WTC11 (cell line): ENCODE measurements at regions not wholly inside any gene's neighbourhood (a gene's known extent, or its start where the extent isn't known, plus 50 kb on each side); places are given as distances from the start of the nearest gene placed in this dataset.

Experiments used
- TF ChIP-seq, protein P1 (sequence below): fragments of 200-600 bp; IDR thresholded peaks from 2 replicates; pipeline ENCODE4 v1.8.0; 2022; ENCODE audit warnings: antibody characterized with exemption
- TF ChIP-seq, protein P2 (sequence below): sonication (generic); formaldehyde crosslinking; IDR thresholded peaks from 2 replicates; pipeline ENCODE4 v1.8.1; 2023; ENCODE audit warnings: mild to moderate bottlenecking, missing genetic modification reagents, moderate library complexity

DNA sequence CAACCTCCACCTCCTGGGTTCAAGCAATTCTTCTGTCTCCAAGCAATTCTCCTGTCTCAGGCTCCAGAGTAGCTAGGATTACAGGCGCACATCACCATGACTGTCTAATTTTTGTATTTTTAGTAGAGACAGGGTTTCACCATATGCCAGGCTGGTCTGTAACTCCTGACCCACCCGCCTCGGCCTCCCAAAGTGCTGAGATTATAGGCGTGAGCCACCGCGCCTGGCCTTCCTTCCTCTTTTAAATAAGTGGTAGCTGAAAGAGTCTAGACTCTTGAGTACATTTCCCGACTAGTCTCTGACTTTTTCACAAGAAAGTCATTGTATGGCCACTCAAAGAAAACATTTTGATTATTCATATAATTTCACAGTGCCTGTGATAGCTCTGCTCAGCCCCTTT lies 636.2 kb upstream of the ANKRD30A start:
- TF ChIP-seq, protein P1, sequence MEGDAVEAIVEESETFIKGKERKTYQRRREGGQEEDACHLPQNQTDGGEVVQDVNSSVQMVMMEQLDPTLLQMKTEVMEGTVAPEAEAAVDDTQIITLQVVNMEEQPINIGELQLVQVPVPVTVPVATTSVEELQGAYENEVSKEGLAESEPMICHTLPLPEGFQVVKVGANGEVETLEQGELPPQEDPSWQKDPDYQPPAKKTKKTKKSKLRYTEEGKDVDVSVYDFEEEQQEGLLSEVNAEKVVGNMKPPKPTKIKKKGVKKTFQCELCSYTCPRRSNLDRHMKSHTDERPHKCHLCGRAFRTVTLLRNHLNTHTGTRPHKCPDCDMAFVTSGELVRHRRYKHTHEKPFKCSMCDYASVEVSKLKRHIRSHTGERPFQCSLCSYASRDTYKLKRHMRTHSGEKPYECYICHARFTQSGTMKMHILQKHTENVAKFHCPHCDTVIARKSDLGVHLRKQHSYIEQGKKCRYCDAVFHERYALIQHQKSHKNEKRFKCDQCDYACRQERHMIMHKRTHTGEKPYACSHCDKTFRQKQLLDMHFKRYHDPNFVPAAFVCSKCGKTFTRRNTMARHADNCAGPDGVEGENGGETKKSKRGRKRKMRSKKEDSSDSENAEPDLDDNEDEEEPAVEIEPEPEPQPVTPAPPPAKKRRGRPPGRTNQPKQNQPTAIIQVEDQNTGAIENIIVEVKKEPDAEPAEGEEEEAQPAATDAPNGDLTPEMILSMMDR = no peak
- TF ChIP-seq, protein P2, sequence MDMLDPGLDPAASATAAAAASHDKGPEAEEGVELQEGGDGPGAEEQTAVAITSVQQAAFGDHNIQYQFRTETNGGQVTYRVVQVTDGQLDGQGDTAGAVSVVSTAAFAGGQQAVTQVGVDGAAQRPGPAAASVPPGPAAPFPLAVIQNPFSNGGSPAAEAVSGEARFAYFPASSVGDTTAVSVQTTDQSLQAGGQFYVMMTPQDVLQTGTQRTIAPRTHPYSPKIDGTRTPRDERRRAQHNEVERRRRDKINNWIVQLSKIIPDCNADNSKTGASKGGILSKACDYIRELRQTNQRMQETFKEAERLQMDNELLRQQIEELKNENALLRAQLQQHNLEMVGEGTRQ (CRISPR knock-in tag) = no peak
